IMR-90 (cell line): ENCODE measurements at regions not wholly inside any gene's neighbourhood (a gene's known extent, or its start where the extent isn't known, plus 50 kb on each side); places are given as distances from the start of the nearest gene placed in this dataset.
"Not testable (repeated sequence)": the region's sequence is repeated elsewhere in the genome, so short reads cannot be mapped to it uniquely, and the experiment has no call there.

Experiments
- CTCF ChIP-seq: conservative IDR thresholded peaks from 2 replicates; pipeline ENCODE4 v1.5.1; 2012; ENCODE audit warnings: mild to moderate bottlenecking, low read depth, low read length, improper control_type of control experiment
- MAZ ChIP-seq: IDR thresholded peaks from 2 replicates; pipeline ENCODE4 v1.6.1; 2012; ENCODE audit warnings: low read depth, mild to moderate bottlenecking, low read length, improper control_type of control experiment, moderate library complexity, borderline replicate concordance
- MXI1 ChIP-seq: IDR thresholded peaks from 2 replicates; pipeline ENCODE4 v1.6.1; 2012; ENCODE audit warnings: low read depth, mild to moderate bottlenecking, low read length, moderate library complexity, borderline replicate concordance
- USF2 ChIP-seq: fragments of 150-350 bp; IDR thresholded peaks from 2 replicates; pipeline ENCODE4 v1.6.1; 2017; ENCODE audit warnings: mild to moderate bottlenecking, antibody characterized with exemption, low read length, low read depth

- not testable (repeated sequence) for TF ChIP-seq MAZ, CTCF, USF2, MXI1
Measured at GRCh38 chr2:212876556-212876955, 274.9 kb downstream of the IKZF2 start.
